Activated CD8-positive, alpha-beta memory T cell treated with anti-CD3 and anti-CD28 coated beads, Interleukin-2, amount 50 U/mL, for 1 hour (primary cell): ENCODE measurements at regions not wholly inside any gene's neighbourhood (a gene's known extent, or its start where the extent isn't known, plus 50 kb on each side); places are given as distances from the start of the nearest gene placed in this dataset.

Experiments
- DNase-seq: peaks from one replicate; pipeline ENCODE4 v3.0.0-alpha.2; 2020; ENCODE audit errors: extremely low read depth

- DNase-seq, result no peak
Measured at GRCh38 chr2:118325321-118325955, 237.2 kb downstream of the INSIG2 start.

GRCh38 chr2:118322406-118322805 is 234.1 kb downstream of the INSIG2 start:
- no peak for DNase-seq

DNA sequence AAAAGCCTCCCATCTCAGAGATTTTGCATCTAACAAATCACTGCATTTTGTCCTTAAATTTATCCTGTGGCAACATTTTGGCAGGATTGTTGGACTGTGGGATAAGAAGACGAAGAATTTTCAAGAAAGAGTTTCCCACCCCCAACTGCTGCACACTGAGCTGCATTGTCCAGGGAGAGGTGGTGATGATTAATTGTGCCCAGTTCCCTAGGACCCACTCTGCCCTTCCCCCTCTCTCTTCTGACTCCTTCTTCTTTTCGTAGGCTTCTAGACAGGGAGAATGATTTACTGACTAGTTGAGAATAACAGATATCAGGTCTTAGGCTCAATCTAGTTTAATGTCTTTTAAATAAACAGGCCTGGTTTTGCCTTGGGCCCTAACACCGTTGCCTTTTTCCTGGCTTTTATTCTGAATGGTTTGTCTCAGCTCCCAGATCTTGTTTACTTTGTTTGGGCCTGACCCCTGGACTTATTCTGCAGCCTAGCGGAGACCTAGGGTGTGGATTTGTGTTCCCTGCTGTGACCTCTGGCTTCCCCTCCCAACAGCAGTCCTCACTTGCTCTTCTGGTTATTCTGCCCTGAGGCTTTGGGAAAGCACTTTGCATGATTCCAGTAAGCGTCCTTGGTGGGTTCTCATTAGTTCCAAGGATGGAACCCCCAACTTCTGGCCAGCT is 233.3 kb downstream of the INSIG2 start:
- DNase-seq, result no peak

- DNase-seq, result no peak
Measured at GRCh38 chr2:118320658-118321057, 232.4 kb downstream of the INSIG2 start.

GRCh38 chr2:118320196-118320595 is 231.9 kb downstream of the INSIG2 start:
- no peak for DNase-seq

GRCh38 chr2:118319271-118319684 is 231.0 kb downstream of the INSIG2 start:
- DNase-seq, result no peak

DNA sequence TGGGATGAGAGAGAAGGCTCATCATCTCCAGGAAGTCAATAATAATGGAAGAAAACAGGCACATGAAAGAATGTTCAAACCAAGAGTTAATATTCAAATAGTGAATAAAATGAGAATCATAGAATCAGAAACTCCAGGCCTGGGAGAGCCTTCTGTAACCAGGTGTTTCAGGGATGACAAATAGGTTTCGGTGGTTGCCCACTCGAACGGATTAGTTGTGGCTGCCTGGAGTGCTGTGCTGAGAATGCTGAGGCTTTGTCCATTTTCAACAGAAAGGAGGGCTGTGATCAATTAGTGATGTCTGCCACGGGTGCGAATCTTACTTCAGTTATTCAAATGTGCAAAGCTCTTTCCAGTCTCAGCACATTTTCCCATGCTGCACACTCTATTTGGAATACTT is 227.3 kb downstream of the INSIG2 start:
- no peak for DNase-seq

DNA sequence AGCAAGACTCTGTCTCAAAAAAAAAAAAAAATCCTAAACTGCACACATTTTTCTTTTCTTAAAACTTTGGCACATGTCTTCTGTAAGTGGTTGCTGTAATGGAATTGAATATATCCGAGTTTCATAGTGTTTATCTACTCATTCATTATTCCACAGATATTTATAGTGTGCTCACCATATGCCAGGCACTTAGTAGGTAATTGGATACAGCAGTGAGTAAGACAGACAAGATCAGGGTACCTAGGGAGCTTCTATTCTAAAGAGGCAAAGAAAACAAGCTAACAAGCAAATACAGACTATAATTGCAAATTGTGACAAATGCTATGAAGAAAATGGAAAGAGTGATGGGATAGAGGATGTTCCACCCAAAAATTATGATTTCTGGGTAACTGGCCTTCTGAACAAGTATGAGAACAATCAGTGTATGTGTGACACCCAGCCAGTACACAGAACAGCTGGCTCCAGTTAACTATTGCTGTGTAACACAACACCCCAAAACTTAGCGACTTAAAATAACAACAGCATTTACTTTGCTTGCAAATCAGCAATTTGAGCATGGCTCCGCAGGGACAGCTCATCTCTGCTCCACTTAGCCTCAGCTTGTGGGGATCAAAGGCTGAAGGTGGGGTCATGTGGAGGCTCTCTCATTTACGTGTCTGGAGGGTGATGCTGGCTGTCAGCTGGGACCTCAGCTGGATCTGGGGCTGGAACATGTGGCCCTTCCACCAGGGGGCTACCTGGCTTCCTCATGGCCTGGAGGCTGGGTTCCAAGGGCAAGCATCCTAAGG is 224.9 kb downstream of the INSIG2 start:
- DNase-seq, result no peak

- DNase-seq, result no peak
Measured at GRCh38 chr2:118310681-118311429, 222.6 kb downstream of the INSIG2 start.

DNA sequence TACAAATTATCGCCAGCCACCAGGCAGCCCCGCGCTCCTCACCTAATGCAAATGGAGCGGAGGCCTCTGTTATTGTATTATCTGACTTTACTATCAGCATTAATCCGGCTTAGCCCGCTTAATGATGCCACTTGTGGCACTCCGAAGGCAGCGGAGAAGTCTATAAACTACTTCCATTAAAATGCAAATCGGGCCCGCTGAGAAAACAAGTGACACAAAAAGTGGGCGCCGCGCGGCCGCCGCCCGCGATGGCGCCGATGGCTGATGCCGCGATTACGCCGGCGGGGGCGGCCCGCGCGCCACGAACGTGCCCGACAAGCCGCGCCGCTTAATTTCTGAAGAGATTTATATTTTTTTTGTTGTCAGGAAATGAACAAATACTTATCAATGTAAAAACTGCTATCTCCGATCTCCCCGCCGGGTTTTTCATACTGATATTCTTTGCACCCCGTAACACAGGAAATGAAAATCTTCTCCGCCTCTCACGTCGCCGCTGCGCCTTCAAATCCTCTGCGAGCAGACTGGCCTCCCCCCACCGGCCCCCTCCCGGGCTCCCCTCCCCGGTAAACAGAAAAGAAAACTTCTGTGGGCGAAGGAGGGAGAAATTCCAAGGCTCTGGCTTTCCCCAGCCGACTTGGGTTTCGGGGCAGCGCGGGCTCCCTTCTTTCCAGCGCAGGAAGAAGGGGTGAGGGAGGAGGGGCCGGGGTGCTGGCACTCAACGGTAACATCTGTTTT is 221.8 kb downstream of the INSIG2 start:
- peak; percentile 8 for DNase-seq

GRCh38 chr2:118309257-118309945 is 221.1 kb downstream of the INSIG2 start:
- DNase-seq, result no peak

- DNase-seq, result no peak
Measured at GRCh38 chr2:118307864-118308263, 219.6 kb downstream of the INSIG2 start.

GRCh38 chr2:118301248-118301647 is 213.0 kb downstream of the INSIG2 start:
- DNase-seq, result no peak

DNA sequence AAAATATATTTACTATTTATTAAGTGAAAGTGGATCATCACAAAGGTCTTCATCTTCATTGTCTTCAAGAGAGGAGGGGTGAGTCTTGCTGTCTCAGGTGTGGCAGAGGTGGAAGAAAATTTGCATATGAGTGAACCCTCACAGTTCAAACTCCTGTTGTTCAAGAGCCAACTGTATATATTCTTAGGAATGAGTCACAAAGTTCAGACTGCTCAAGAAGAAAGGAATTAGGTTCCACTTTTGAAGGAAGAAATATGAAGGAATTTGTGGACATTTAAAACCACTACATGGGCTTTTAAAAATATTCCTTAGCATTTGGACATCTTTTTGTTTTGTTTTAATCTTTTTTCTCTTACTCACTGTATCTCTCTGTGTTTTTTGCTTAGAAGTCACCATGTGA is 212.6 kb downstream of the INSIG2 start:
- DNase-seq, result no peak

- no peak for DNase-seq
Measured at GRCh38 chr2:118296663-118297062, 208.4 kb downstream of the INSIG2 start.

DNA sequence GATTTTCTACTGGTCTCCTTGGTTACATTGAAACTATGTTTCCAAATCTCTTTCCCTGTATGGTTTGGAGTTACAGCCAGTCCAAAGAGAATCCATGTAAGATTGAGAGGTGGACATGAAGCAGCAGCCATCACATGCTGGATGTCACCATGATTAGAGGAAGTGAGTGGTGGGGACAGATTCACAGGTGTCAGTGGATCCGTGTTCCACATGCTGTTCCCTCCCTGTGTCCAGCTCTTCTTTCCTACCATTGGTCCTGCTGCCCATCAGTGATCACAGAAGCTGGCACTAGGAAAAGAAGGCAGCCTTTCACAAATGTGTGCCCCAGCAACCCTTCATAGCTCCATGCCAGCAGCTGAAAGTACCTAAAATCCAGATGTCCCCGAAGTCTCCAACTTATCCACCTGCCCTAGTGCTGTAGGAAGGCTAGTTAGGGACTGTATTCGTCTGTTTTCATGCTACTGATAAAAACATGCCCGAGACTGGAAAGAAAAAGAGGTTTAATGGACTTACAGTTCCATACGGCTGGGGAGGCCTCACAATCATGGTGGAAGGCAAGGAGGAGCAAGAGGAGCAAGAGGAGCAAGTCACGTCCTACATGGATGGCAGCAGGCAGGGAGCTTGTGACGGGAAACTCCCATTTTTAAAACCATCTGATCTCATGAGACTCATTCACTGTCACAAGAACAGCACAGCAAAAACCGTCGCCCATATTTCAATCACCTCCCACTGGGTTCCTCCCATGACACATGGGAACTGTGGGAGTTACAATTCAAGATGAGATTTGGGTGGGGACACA is 207.5 kb downstream of the INSIG2 start:
- no peak for DNase-seq

GRCh38 chr2:118294063-118294462 is 205.8 kb downstream of the INSIG2 start:
- DNase-seq, result no peak

- no peak for DNase-seq
Measured at GRCh38 chr2:118292991-118293390, 204.7 kb downstream of the INSIG2 start.

GRCh38 chr2:118291251-118291880 is 203.1 kb downstream of the INSIG2 start:
- DNase-seq, result no peak
